DOHH2 (cell line): ENCODE measurements at regions not wholly inside any gene's neighbourhood (a gene's known extent, or its start where the extent isn't known, plus 50 kb on each side); places are given as distances from the start of the nearest gene placed in this dataset.

Source experiments
- H3F3A ChIP-seq: fragments of 200-600 bp; sonication (generic), shearing (Covaris generic); 2 replicates; pipeline ENCODE4 v1.6.0; 2016; ENCODE audit warnings: antibody characterized with exemption, mild to moderate bottlenecking; ENCODE audit not compliant: control insufficient read depth, insufficient read depth
- H3K27ac ChIP-seq: fragments of 200-600 bp; sonication (generic); 2 replicates; pipeline ENCODE4 v1.5.1; 2014; ENCODE audit warnings: low read depth, mild to moderate bottlenecking, low read length, moderate library complexity
- H3K27me3 ChIP-seq: fragments of 200-600 bp; sonication (generic); 2 replicates; pipeline ENCODE4 v1.6.1; 2014; ENCODE audit warnings: mild to moderate bottlenecking, low read length, mixed read lengths; ENCODE audit not compliant: control insufficient read depth
- H3K36me3 ChIP-seq: fragments of 200-600 bp; sonication (generic); 2 replicates; pipeline ENCODE4 v1.6.1; 2014; ENCODE audit warnings: mild to moderate bottlenecking, low read length, moderate library complexity, mixed read lengths; ENCODE audit not compliant: control insufficient read depth
- H3K4me1 ChIP-seq: fragments of 200-600 bp; sonication (generic); 2 replicates; pipeline ENCODE4 v1.6.1; 2014; ENCODE audit warnings: mild to moderate bottlenecking, low read length, mixed read lengths; ENCODE audit not compliant: control insufficient read depth
- H3K4me2 ChIP-seq: fragments of 200-600 bp; sonication (generic); 2 replicates; pipeline ENCODE4 v1.6.0; 2014; ENCODE audit warnings: mild to moderate bottlenecking, low read length, moderate library complexity
- H3K4me3 ChIP-seq: fragments of 200-600 bp; sonication (generic); 2 replicates; pipeline ENCODE4 v1.5.1; 2014; ENCODE audit warnings: mild to moderate bottlenecking, low read length, mixed read lengths
- H3K79me2 ChIP-seq: fragments of 200-600 bp; sonication (generic); 2 replicates; pipeline ENCODE4 v1.6.1; 2014; ENCODE audit warnings: mild to moderate bottlenecking, low read length, mixed read lengths; ENCODE audit not compliant: control insufficient read depth
- H3K9me2 ChIP-seq: fragments of 200-600 bp; sonication (generic); replicated peaks from 2 replicates; pipeline ENCODE4 v1.6.1; 2014; ENCODE audit warnings: mild to moderate bottlenecking, low read length, mixed read lengths; ENCODE audit not compliant: control insufficient read depth
- H3K9me3 ChIP-seq: fragments of 200-600 bp; sonication (generic); 2 replicates; pipeline ENCODE4 v1.6.1; 2014; ENCODE audit warnings: antibody characterized with exemption, low read length, mixed read lengths; ENCODE audit not compliant: control insufficient read depth, insufficient read depth
- H4K20me1 ChIP-seq: fragments of 200-600 bp; sonication (generic); 2 replicates; pipeline ENCODE4 v1.6.0; 2014; ENCODE audit warnings: low read depth, mild to moderate bottlenecking, antibody characterized with exemption, low read length, moderate library complexity; ENCODE audit not compliant: control insufficient read depth, insufficient read depth
- CTCF ChIP-seq: fragments of 200-600 bp; sonication (generic); IDR thresholded peaks from one replicate; pipeline ENCODE4 v1.5.1; 2014; ENCODE audit warnings: antibody characterized with exemption, mild to moderate bottlenecking, low read depth, low read length; ENCODE audit not compliant: poor library complexity, severe bottlenecking
- EZH2phosphoT487 ChIP-seq: fragments of 200-600 bp; sonication (generic); IDR thresholded peaks from 2 replicates; pipeline ENCODE4 v1.6.1; 2017; ENCODE audit warnings: borderline replicate concordance, mild to moderate bottlenecking, antibody characterized with exemption, low read length, moderate library complexity, mixed read lengths

- no peaks in the 10 kb centered on the region for H3K27me3 ChIP-seq
- H3K27ac ChIP-seq, result no peak overlapping the region
- TF ChIP-seq CTCF (no peak), EZH2phosphoT487 (no peak)
- H3K79me2 ChIP-seq, result no peaks in the 10 kb centered on the region
- no peak overlapping the region for H3K4me2 ChIP-seq
- no peaks in the 10 kb centered on the region for H3K4me1 ChIP-seq
- H3K9me2 ChIP-seq, result no peaks in the 10 kb centered on the region
- H3K4me3 ChIP-seq, result no peak overlapping the region
- no peaks in the 10 kb centered on the region for H4K20me1 ChIP-seq
- no peaks in the 10 kb centered on the region for H3K36me3 ChIP-seq
- H3F3A ChIP-seq, result no peaks in the 10 kb centered on the region
- no peaks in the 10 kb centered on the region for H3K9me3 ChIP-seq
Observed at GRCh38 chr2:191540681-191541080, 137.3 kb upstream of the NABP1 start.

GRCh38 chr2:191543708-191544107 is 134.2 kb upstream of the NABP1 start:
- no peaks in the 10 kb centered on the region for H3K79me2 ChIP-seq
- no peaks in the 10 kb centered on the region for H3K36me3 ChIP-seq
- H3K4me3 ChIP-seq, result no peak overlapping the region
- H4K20me1 ChIP-seq, result no peaks in the 10 kb centered on the region
- H3K9me3 ChIP-seq, result no peaks in the 10 kb centered on the region
- no peak overlapping the region for H3K27ac ChIP-seq
- TF ChIP-seq CTCF (no peak), EZH2phosphoT487 (no peak)
- H3K27me3 ChIP-seq, result no peaks in the 10 kb centered on the region
- no peak overlapping the region for H3K4me2 ChIP-seq
- no peaks in the 10 kb centered on the region for H3K4me1 ChIP-seq
- H3K9me2 ChIP-seq, result no peaks in the 10 kb centered on the region
- no peaks in the 10 kb centered on the region for H3F3A ChIP-seq

GRCh38 chr2:191544461-191545062 is 133.4 kb upstream of the NABP1 start:
- Histone ChIP-seq H3K79me2 (no peaks in the 10 kb centered on the region), H3K4me2 (no peak overlapping the region), H3K9me2 (no peaks in the 10 kb centered on the region), H3K4me1 (no peaks in the 10 kb centered on the region), H3K27me3 (no peaks in the 10 kb centered on the region), H3K9me3 (no peaks in the 10 kb centered on the region), H4K20me1 (no peaks in the 10 kb centered on the region), H3F3A (no peaks in the 10 kb centered on the region), H3K27ac (no peak overlapping the region), H3K4me3 (no peak overlapping the region), H3K36me3 (no peaks in the 10 kb centered on the region)
- TF ChIP-seq EZH2phosphoT487, result no peak
- no peak for TF ChIP-seq CTCF

- Histone ChIP-seq H3K9me2 (no peaks in the 10 kb centered on the region), H3K4me3 (no peak overlapping the region), H3F3A (no peaks in the 10 kb centered on the region), H3K27ac (no peak overlapping the region), H3K4me1 (no peaks in the 10 kb centered on the region), H3K9me3 (no peaks in the 10 kb centered on the region), H3K27me3 (no peaks in the 10 kb centered on the region), H4K20me1 (no peaks in the 10 kb centered on the region), H3K4me2 (no peak overlapping the region), H3K79me2 (no peaks in the 10 kb centered on the region), H3K36me3 (no peaks in the 10 kb centered on the region)
- no peak for TF ChIP-seq EZH2phosphoT487
- no peak for TF ChIP-seq CTCF
Observed at GRCh38 chr2:191545361-191545760, 132.6 kb upstream of the NABP1 start.
